ENCODE measurements at regions not wholly inside any gene's neighbourhood (a gene's known extent, or its start where the extent isn't known, plus 50 kb on each side); places are given as distances from the start of the nearest gene placed in this dataset.

DNA sequence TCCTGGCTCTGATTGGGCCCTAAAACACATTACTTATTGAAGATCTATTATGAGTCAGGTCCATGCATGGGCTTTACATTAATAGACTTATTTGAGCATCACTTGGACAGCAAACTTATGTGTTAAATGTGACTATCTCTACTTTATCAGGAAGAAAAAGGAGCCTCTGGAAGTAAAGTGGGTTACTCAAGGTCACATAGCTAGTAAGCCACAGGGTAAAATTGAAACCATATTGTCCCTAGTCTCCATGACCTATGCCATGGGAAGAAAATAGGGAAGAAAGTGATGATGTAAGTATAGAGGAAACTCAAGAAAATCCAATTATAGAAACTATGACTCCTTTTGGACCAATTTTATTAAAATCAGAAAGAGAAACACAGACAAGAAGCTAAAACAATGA is 555.3 kb downstream of the NUF2 start:
- Histone ChIP-seq H3K9me1 (ENCODE audit: control insufficient read depth, insufficient read depth, low read length) (no peaks in the 10 kb centered on the region), H3K79me2 (ENCODE audit: control insufficient read depth, insufficient read depth, low read length) (no peaks in the 10 kb centered on the region), H3K4me1 (replicated peaks in 1 of 2; ENCODE audit: control insufficient read depth in 2 of 2, insufficient read depth in 2 of 2, low read length in 2 of 2) (no peaks in the 10 kb centered on the region), H3K9me3 (replicated peaks; ENCODE audit: control insufficient read depth, insufficient read depth, low read depth, low read length) (no peaks in the 10 kb centered on the region; the same call in 1 of the 2 replicates), H3K36me3 (ENCODE audit: control insufficient read depth, insufficient read depth, low read length) (no peaks in the 10 kb centered on the region), H3K27ac (ENCODE audit: extremely low read depth, low read depth, low read length) (no peak overlapping the region), H3K9ac (ENCODE audit: insufficient read depth in 1 of 2, low read depth in 2 of 2, low read length in 2 of 2) (no peak overlapping the region), H3K4me2 (ENCODE audit: insufficient read depth, low read length) (no peak overlapping the region), H4K20me1 (replicated peaks; ENCODE audit: control insufficient read depth, insufficient read depth, low read length) (no peaks in the 10 kb centered on the region), H2AFZ (ENCODE audit: low read depth, low read length) (no peak overlapping the region), H3K4me3 (no peak overlapping the region), H3K27me3 (ENCODE audit: control insufficient read depth in 2 of 2, insufficient read depth in 2 of 2, low read length in 2 of 2) (no peaks in the 10 kb centered on the region)
- no peak for FAIRE-seq
- BruUV-seq (replicated peaks), result no TSS peak
- ChIA-PET CTCF (ENCODE audit: low intra/inter-chr PET ratio) (no interaction called here), POLR2A (no interaction called here)
- in situ Hi-C loops (cut with MboI), result no loop called here
- DNase-seq (ENCODE audit: extremely low read depth in 1 of 4, low spot score in 3 of 4), result no peak
- no peak for ATAC-seq
- intact Hi-C loops (cut with micrococcal nuclease), result no loop called here
- no peak for TF ChIP-seq DIDO1 (tag; IDR thresholded peaks at IDR 0.05; ENCODE audit: low read depth)
- TF ChIP-seq NFXL1 (CRISPR knock-in tag; IDR thresholded peaks at IDR 0.05), result no peak
- TF ChIP-seq, protein P1, sequence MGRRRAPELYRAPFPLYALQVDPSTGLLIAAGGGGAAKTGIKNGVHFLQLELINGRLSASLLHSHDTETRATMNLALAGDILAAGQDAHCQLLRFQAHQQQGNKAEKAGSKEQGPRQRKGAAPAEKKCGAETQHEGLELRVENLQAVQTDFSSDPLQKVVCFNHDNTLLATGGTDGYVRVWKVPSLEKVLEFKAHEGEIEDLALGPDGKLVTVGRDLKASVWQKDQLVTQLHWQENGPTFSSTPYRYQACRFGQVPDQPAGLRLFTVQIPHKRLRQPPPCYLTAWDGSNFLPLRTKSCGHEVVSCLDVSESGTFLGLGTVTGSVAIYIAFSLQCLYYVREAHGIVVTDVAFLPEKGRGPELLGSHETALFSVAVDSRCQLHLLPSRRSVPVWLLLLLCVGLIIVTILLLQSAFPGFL (CRISPR knock-in tag; IDR thresholded peaks at IDR 0.05), result no peak

DNA sequence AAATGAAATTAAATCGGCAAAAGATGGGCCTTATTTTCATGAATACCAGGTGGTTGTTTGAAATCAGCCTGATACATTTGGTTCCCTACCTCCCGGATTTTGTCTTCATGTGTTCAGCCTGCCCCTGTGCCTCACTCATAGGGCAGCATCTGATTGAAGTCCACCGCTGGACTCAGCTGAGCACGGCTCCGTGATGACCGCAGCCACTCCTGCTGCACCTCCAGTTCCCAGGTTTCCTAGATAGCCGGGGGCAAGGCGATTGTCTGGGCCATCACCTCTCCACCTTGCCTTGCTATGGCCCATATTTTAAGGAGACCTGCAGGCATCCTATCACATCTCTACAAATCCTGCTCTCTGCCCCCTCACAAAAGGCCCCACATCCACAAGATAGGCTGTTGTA is 563.8 kb downstream of the NUF2 start:
- ChIA-PET CTCF (ENCODE audit: low intra/inter-chr PET ratio) (no interaction called here), POLR2A (no interaction called here)
- intact Hi-C loops (cut with micrococcal nuclease), result no loop called here
- Histone ChIP-seq H2AFZ (ENCODE audit: low read depth, low read length) (no peak overlapping the region), H3K27me3 (ENCODE audit: control insufficient read depth in 2 of 2, insufficient read depth in 2 of 2, low read length in 2 of 2) (no peaks in the 10 kb centered on the region), H3K9me3 (replicated peaks; ENCODE audit: control insufficient read depth, insufficient read depth, low read depth, low read length) (no peaks in the 10 kb centered on the region; the same call in 1 of the 2 replicates), H3K4me3 (no peak overlapping the region), H4K20me1 (replicated peaks; ENCODE audit: control insufficient read depth, insufficient read depth, low read length) (no peaks in the 10 kb centered on the region), H3K36me3 (ENCODE audit: control insufficient read depth, insufficient read depth, low read length) (no peaks in the 10 kb centered on the region), H3K4me1 (replicated peaks in 1 of 2; ENCODE audit: control insufficient read depth in 2 of 2, insufficient read depth in 2 of 2, low read length in 2 of 2) (no peaks in the 10 kb centered on the region), H3K79me2 (ENCODE audit: control insufficient read depth, insufficient read depth, low read length) (no peaks in the 10 kb centered on the region), H3K4me2 (ENCODE audit: insufficient read depth, low read length) (no peak overlapping the region), H3K9me1 (ENCODE audit: control insufficient read depth, insufficient read depth, low read length) (no peaks in the 10 kb centered on the region), H3K27ac (ENCODE audit: extremely low read depth, low read depth, low read length) (no peak overlapping the region), H3K9ac (ENCODE audit: insufficient read depth in 1 of 2, low read depth in 2 of 2, low read length in 2 of 2) (no peak overlapping the region)
- in situ Hi-C loops (cut with MboI), result no loop called here
- no peak for DNase-seq (ENCODE audit: extremely low read depth in 1 of 4, low spot score in 3 of 4)
- no TSS peak for BruUV-seq (replicated peaks)
- no peak for ATAC-seq
- FAIRE-seq, result no peak
- WGBS (ENCODE audit: insufficient coverage, low coverage, missing lambda C conversion rate), result 2% methylated on average over 8 of the region's 8 CpGs
- TF ChIP-seq ZBTB17 (CRISPR knock-in tag; IDR thresholded peaks at IDR 0.05), result no peak
- TF ChIP-seq ARID3A (IDR thresholded peaks at IDR 0.05; ENCODE audit: borderline replicate concordance, low read depth, low read length), result no peak
- TF ChIP-seq KAT8 (IDR thresholded peaks at IDR 0.05; ENCODE audit: low read depth), result no peak
- TF ChIP-seq, protein P2, sequence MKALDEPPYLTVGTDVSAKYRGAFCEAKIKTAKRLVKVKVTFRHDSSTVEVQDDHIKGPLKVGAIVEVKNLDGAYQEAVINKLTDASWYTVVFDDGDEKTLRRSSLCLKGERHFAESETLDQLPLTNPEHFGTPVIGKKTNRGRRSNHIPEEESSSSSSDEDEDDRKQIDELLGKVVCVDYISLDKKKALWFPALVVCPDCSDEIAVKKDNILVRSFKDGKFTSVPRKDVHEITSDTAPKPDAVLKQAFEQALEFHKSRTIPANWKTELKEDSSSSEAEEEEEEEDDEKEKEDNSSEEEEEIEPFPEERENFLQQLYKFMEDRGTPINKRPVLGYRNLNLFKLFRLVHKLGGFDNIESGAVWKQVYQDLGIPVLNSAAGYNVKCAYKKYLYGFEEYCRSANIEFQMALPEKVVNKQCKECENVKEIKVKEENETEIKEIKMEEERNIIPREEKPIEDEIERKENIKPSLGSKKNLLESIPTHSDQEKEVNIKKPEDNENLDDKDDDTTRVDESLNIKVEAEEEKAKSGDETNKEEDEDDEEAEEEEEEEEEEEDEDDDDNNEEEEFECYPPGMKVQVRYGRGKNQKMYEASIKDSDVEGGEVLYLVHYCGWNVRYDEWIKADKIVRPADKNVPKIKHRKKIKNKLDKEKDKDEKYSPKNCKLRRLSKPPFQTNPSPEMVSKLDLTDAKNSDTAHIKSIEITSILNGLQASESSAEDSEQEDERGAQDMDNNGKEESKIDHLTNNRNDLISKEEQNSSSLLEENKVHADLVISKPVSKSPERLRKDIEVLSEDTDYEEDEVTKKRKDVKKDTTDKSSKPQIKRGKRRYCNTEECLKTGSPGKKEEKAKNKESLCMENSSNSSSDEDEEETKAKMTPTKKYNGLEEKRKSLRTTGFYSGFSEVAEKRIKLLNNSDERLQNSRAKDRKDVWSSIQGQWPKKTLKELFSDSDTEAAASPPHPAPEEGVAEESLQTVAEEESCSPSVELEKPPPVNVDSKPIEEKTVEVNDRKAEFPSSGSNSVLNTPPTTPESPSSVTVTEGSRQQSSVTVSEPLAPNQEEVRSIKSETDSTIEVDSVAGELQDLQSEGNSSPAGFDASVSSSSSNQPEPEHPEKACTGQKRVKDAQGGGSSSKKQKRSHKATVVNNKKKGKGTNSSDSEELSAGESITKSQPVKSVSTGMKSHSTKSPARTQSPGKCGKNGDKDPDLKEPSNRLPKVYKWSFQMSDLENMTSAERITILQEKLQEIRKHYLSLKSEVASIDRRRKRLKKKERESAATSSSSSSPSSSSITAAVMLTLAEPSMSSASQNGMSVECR (CRISPR knock-in tag; IDR thresholded peaks at IDR 0.05), result no peak
- TF ChIP-seq NR3C1 (CRISPR knock-in tag; IDR thresholded peaks at IDR 0.05), result no peak

Data from K562 (cell line).